ENCODE measurements at regions not wholly inside any gene's neighbourhood (a gene's known extent, or its start where the extent isn't known, plus 50 kb on each side); places are given as distances from the start of the nearest gene placed in this dataset.

DNA sequence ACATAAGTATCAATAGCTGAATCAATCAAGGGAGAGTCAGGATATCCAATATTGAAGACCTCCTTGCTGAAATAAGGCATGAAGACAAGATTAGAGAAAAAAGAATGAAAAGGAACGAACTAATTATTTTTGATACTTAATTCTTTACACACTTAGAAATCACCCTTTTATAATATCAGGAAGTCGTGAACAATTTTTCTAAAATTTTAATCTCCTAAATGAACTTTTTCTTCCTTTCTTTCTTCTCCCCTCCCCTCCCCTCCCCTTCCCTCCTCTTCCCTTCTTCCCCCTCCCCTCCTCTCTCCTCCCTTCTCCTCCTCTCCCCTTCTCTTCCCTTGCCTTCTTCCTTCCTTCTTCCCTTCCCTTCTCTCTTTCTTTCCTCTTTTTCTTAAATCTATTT lies 872.1 kb upstream of the PCDH10 start:
- intact Hi-C loops (cut with micrococcal nuclease), result no loop called here
- Histone ChIP-seq H3K27me3 (ENCODE audit: low read depth) (no peaks in the 10 kb centered on the region), H3K36me3 (no peaks in the 10 kb centered on the region), H3K4me1 (no peaks in the 10 kb centered on the region), H3K27ac (replicated peaks) (no peak overlapping the region), H3K4me3 (no peak overlapping the region), H3K9me3 (replicated peaks) (peaks cover 14% of the 10 kb centered on the region)
- TF ChIP-seq, protein P1, sequence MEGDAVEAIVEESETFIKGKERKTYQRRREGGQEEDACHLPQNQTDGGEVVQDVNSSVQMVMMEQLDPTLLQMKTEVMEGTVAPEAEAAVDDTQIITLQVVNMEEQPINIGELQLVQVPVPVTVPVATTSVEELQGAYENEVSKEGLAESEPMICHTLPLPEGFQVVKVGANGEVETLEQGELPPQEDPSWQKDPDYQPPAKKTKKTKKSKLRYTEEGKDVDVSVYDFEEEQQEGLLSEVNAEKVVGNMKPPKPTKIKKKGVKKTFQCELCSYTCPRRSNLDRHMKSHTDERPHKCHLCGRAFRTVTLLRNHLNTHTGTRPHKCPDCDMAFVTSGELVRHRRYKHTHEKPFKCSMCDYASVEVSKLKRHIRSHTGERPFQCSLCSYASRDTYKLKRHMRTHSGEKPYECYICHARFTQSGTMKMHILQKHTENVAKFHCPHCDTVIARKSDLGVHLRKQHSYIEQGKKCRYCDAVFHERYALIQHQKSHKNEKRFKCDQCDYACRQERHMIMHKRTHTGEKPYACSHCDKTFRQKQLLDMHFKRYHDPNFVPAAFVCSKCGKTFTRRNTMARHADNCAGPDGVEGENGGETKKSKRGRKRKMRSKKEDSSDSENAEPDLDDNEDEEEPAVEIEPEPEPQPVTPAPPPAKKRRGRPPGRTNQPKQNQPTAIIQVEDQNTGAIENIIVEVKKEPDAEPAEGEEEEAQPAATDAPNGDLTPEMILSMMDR (IDR thresholded peaks at IDR 0.05; ENCODE audit: borderline replicate concordance), result no peak
- DNase-seq, result no peak

DNA sequence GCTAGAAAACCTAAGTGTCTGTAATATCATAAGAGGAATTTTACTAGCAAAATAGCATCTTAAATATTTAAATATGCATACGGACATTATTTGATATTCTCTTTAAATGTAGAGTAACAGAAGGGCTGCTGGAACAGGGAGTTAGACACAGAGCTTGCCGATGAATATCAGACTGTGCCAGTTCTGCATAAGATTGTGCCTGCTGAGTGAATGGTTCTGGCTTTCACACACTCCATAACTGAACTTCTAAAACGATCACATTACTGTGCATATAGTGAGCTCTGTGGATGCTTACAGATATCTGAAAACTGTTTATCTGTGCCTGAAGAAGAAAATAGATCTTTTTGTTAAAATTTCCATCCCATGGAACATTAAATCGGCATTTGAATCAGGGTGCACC lies 867.4 kb upstream of the PCDH10 start:
- no peaks in the 10 kb centered on the region for H3K27me3 ChIP-seq (ENCODE audit: low read depth)
- peaks cover 45% of the 10 kb centered on the region for H3K9me3 ChIP-seq (replicated peaks)
- TF ChIP-seq, protein P1 (IDR thresholded peaks at IDR 0.05; ENCODE audit: borderline replicate concordance), result no peak
- intact Hi-C loops (cut with micrococcal nuclease), result no loop called here
- no peak overlapping the region for H3K27ac ChIP-seq (replicated peaks)
- H3K36me3 ChIP-seq, result no peaks in the 10 kb centered on the region
- H3K4me1 ChIP-seq, result no peaks in the 10 kb centered on the region
- DNase-seq, result no peak
- no peak overlapping the region for H3K4me3 ChIP-seq

DNA sequence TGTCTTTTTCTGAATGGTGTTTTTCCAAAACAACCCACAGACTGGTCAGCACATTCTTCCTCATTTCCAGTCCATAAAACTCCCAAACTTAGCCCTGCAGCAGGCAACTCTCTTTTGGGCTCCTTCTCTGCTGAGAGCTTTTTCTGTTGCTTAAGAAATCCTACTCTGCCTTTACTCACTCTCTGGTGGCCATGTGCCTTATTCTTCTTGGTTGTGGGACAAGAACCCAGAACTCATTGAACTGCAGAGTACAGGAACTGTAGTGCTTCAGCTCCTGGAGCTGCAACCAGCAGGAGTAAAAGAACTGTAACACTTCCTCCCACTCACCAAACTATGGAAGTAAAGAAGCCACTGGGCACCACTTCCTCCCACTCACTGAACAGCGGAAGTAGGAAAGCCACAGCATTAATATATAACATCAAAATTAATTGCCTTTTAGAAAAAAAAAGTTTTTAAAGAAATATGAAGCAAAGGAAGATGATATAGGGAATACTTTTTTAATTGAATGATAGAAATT lies 864.1 kb upstream of the PCDH10 start:
- Histone ChIP-seq H3K4me1 (no peaks in the 10 kb centered on the region), H3K9me3 (replicated peaks) (peaks cover 35% of the 10 kb centered on the region), H3K27ac (replicated peaks) (no peak overlapping the region), H3K36me3 (no peaks in the 10 kb centered on the region), H3K27me3 (ENCODE audit: low read depth) (no peaks in the 10 kb centered on the region), H3K4me3 (no peak overlapping the region)
- DNase-seq, result no peak
- TF ChIP-seq, protein P1 (IDR thresholded peaks at IDR 0.05; ENCODE audit: borderline replicate concordance), result no peak
- intact Hi-C loops (cut with micrococcal nuclease), result no loop called here

DNA sequence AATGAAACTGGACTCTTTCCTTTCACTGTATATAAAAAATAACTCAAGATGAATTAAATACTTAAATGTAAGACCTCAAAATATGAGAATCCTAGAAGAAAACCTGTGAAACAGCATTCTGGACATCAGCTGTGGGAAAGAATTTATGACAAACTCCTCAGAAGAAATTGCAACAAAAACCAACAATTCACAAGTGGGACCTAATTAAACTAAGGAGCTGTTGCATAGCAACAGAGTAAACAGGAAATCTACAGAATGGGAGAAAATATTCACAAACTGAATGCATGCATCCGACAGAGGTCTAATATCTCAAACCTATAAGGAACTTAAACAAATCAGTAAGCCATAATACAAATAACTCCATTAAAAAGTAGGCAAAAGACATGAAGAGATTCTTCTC lies 851.7 kb upstream of the PCDH10 start:
- intact Hi-C loops (cut with micrococcal nuclease), result no loop called here
- no peaks in the 10 kb centered on the region for H3K36me3 ChIP-seq
- TF ChIP-seq, protein P1 (IDR thresholded peaks at IDR 0.05; ENCODE audit: borderline replicate concordance), result no peak
- no peaks in the 10 kb centered on the region for H3K4me1 ChIP-seq
- H3K27ac ChIP-seq (replicated peaks), result no peak overlapping the region
- H3K4me3 ChIP-seq, result no peak overlapping the region
- H3K9me3 ChIP-seq (replicated peaks), result no peaks in the 10 kb centered on the region
- DNase-seq, result no peak
- no peaks in the 10 kb centered on the region for H3K27me3 ChIP-seq (ENCODE audit: low read depth)

DNA sequence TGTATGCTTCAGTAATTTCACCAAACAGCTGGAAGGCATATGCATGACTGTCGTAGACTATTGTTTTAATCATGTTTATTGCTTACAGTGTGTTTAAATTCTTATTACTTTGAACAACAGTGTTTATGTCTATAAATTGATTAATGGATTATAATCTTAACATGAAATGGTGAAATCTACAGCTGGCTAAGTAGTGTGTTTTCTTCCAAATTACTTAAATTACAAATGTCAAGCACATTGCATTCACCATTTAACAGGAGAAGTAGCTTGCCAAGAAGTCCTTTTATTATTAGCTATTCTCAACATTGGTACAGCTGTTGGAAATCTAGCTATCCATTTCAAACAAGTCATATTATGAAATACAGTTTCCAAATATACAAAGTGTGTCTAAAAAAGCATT lies 849.3 kb upstream of the PCDH10 start:
- intact Hi-C loops (cut with micrococcal nuclease), result no loop called here
- H3K9me3 ChIP-seq (replicated peaks), result no peaks in the 10 kb centered on the region
- DNase-seq, result no peak
- TF ChIP-seq, protein P1 (IDR thresholded peaks at IDR 0.05; ENCODE audit: borderline replicate concordance), result no peak
- no peaks in the 10 kb centered on the region for H3K36me3 ChIP-seq
- H3K27me3 ChIP-seq (ENCODE audit: low read depth), result no peaks in the 10 kb centered on the region
- H3K4me3 ChIP-seq, result no peak overlapping the region
- no peak overlapping the region for H3K27ac ChIP-seq (replicated peaks)
- no peaks in the 10 kb centered on the region for H3K4me1 ChIP-seq

DNA sequence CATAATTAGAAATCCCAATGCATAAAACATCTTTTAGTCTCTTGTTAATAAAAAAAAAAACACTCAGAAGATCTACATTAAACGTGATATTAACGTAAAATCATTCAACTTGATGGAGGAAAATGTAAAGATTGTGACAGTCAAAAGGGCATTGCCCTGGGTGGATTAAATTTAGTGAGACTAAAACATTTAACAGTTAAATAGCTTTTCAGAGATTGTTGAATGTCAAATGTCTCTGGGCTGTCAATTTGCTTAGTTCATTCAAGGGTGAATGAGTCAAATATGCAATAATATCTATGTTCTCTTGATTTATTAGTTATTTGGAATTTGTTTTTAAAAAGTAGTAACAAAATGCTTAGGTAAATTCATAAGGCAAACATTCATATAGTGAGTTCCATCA lies 836.6 kb upstream of the PCDH10 start:
- Histone ChIP-seq H3K36me3 (no peaks in the 10 kb centered on the region), H3K27me3 (ENCODE audit: low read depth) (no peaks in the 10 kb centered on the region), H3K4me3 (no peak overlapping the region), H3K4me1 (no peaks in the 10 kb centered on the region), H3K27ac (replicated peaks) (no peak overlapping the region), H3K9me3 (replicated peaks) (no peaks in the 10 kb centered on the region)
- intact Hi-C loops (cut with micrococcal nuclease), result no loop called here
- TF ChIP-seq, protein P1 (IDR thresholded peaks at IDR 0.05; ENCODE audit: borderline replicate concordance), result no peak
- no peak for DNase-seq

Measured in left ventricle myocardium inferior (tissue), 1 donor.